SK-N-SH treated with all-trans-retinoic acid at 6 μM for 48 hours (cell line): ENCODE measurements at regions not wholly inside any gene's neighbourhood (a gene's known extent, or its start where the extent isn't known, plus 50 kb on each side); places are given as distances from the start of the nearest gene placed in this dataset.

Experiments used
- ATAC-seq: fragments of 200-7000 bp; cut with Tn5 transposase; 3 replicates; pipeline ENCODE4 v1.9.1; 2020; ENCODE audit warnings: mild to moderate bottlenecking, moderate library complexity
- ARNTL ChIP-seq: fragments of 450-650 bp; formaldehyde crosslinking; IDR thresholded peaks from 2 replicates; pipeline ENCODE4 v1.5.0; 2020; ENCODE audit warnings: low read depth, mild to moderate bottlenecking, moderate library complexity, borderline replicate concordance
- BACH2 ChIP-seq: fragments of 250-450 bp; sonication (Bioruptor Pico); IDR thresholded peaks from 2 replicates; pipeline ENCODE4 v1.9.0; 2021; ENCODE audit warnings: mild to moderate bottlenecking, borderline replicate concordance
- CREB5 ChIP-seq: fragments of 250-450 bp; sonication (Bioruptor Pico); IDR thresholded peaks from 2 replicates; pipeline ENCODE4 v1.5.1; 2020; ENCODE audit warnings: low read depth, mild to moderate bottlenecking, moderate library complexity
- CSDC2 ChIP-seq: fragments of 250-450 bp; sonication (Bioruptor Pico); IDR thresholded peaks from 2 replicates; pipeline ENCODE4 v1.5.0; 2020; ENCODE audit warnings: mild to moderate bottlenecking, moderate library complexity
- CSRNP3 ChIP-seq: fragments of 250-450 bp; sonication (Bioruptor Pico); IDR thresholded peaks from 2 replicates; pipeline ENCODE4 v1.5.1; 2021; ENCODE audit warnings: mild to moderate bottlenecking, moderate library complexity
- GLIS3 ChIP-seq: fragments of 250-450 bp; sonication (Bioruptor Pico); IDR thresholded peaks from 2 replicates; pipeline ENCODE4 v1.5.0; 2020; ENCODE audit warnings: mild to moderate bottlenecking, moderate library complexity
- ISL1 ChIP-seq: fragments of 250-450 bp; sonication (Bioruptor Pico); IDR thresholded peaks from 2 replicates; pipeline ENCODE4 v2.1.2; 2022; ENCODE audit warnings: mild to moderate bottlenecking, moderate library complexity
- OSR1 ChIP-seq: fragments of 250-450 bp; sonication (Bioruptor Pico); IDR thresholded peaks from 2 replicates; pipeline ENCODE4 v1.8.0; 2022; ENCODE audit warnings: moderate library complexity, mild to moderate bottlenecking, inconsistent platforms
- PATZ1 ChIP-seq: fragments of 250-450 bp; sonication (Bioruptor Pico); IDR thresholded peaks from 2 replicates; pipeline ENCODE4 v1.8.0; 2020; ENCODE audit warnings: mild to moderate bottlenecking, moderate library complexity, borderline replicate concordance
- POU6F1 ChIP-seq: fragments of 250-450 bp; sonication (Bioruptor Pico); IDR thresholded peaks from 2 replicates; pipeline ENCODE4 v1.8.0; 2021; ENCODE audit warnings: low read depth, mild to moderate bottlenecking, moderate library complexity, borderline replicate concordance
- PPARA ChIP-seq: fragments of 250-450 bp; sonication (Bioruptor Pico); IDR thresholded peaks from 2 replicates; pipeline ENCODE4 v1.5.0; 2020; ENCODE audit warnings: mild to moderate bottlenecking, borderline replicate concordance
- RARB ChIP-seq: fragments of 250-450 bp; sonication (Bioruptor Pico); IDR thresholded peaks from 2 replicates; pipeline ENCODE4 v1.8.0; 2021; ENCODE audit warnings: mild to moderate bottlenecking, moderate library complexity
- SNAI2 ChIP-seq: fragments of 250-450 bp; sonication (Bioruptor Pico); IDR thresholded peaks from 2 replicates; pipeline ENCODE4 v1.5.0; 2020; ENCODE audit warnings: mild to moderate bottlenecking, moderate library complexity
- TCF4 ChIP-seq: fragments of 250-450 bp; sonication (Bioruptor Pico); IDR thresholded peaks from 2 replicates; pipeline ENCODE4 v1.8.0; 2021; ENCODE audit warnings: mild to moderate bottlenecking, moderate library complexity, borderline replicate concordance
- TOX ChIP-seq: fragments of 250-450 bp; sonication (Bioruptor Pico); IDR thresholded peaks from 2 replicates; pipeline ENCODE4 v1.8.0; 2021; ENCODE audit warnings: mild to moderate bottlenecking, moderate library complexity, borderline replicate concordance
- ZFP3 ChIP-seq: fragments of 250-450 bp; sonication (Bioruptor Pico); IDR thresholded peaks from 2 replicates; pipeline ENCODE4 v1.5.0; 2020; ENCODE audit warnings: mild to moderate bottlenecking, moderate library complexity
- ZFP30 ChIP-seq: fragments of 450-650 bp; formaldehyde crosslinking; IDR thresholded peaks from 2 replicates; pipeline ENCODE4 v1.5.0; 2022; ENCODE audit warnings: mild to moderate bottlenecking, moderate library complexity
- ZNF565 ChIP-seq: fragments of 450-650 bp; formaldehyde crosslinking; conservative IDR thresholded peaks from 2 replicates; pipeline ENCODE4 v1.5.0; 2020; ENCODE audit warnings: low read depth, mild to moderate bottlenecking, moderate library complexity
- ZNF70 ChIP-seq: fragments of 450-650 bp; formaldehyde crosslinking; IDR thresholded peaks from 2 replicates; pipeline ENCODE4 v1.5.0; 2020; ENCODE audit warnings: mild to moderate bottlenecking, moderate library complexity
- ZNF8 ChIP-seq: fragments of 450-650 bp; formaldehyde crosslinking; IDR thresholded peaks from 2 replicates; pipeline ENCODE4 v1.5.0; 2020; ENCODE audit warnings: mild to moderate bottlenecking, moderate library complexity

- no peak for ATAC-seq
- TF ChIP-seq PATZ1 (CRISPR knock-in tag) (no peak), GLIS3 (CRISPR knock-in tag) (no peak), ZNF8 (CRISPR knock-in tag) (no peak), ZNF70 (CRISPR knock-in tag) (no peak), ZNF565 (CRISPR knock-in tag) (no peak), ZFP3 (CRISPR knock-in tag) (no peak), OSR1 (CRISPR knock-in tag) (no peak), PPARA (CRISPR knock-in tag) (no peak), TOX (CRISPR knock-in tag) (no peak), ZFP30 (no peak), CREB5 (no peak)
- TF ChIP-seq, all 23 proteins: peak for 0
Measured at GRCh38 chr20:52515877-52516276, 324.3 kb upstream of the ZFP64 start.

GRCh38 chr20:52500157-52500556 is 308.6 kb upstream of the ZFP64 start:
- ATAC-seq: no peak
- TF ChIP-seq ARNTL (no peak), ZNF565 (CRISPR knock-in tag) (no peak), SNAI2 (no peak)

- TF ChIP-seq ZFP30: no peak
- TF ChIP-seq ARNTL: no peak
- no peak for TF ChIP-seq CREB5
- TF ChIP-seq GLIS3 (CRISPR knock-in tag): no peak
- no peak for TF ChIP-seq TOX (CRISPR knock-in tag)
- TF ChIP-seq POU6F1 (CRISPR knock-in tag): no peak
- TF ChIP-seq CSDC2 (CRISPR knock-in tag): no peak
- TF ChIP-seq CSRNP3 (CRISPR knock-in tag): no peak
- no peak for TF ChIP-seq BACH2 (CRISPR knock-in tag)
- no peak for ATAC-seq
Measured at GRCh38 chr20:52497731-52498130, 306.2 kb upstream of the ZFP64 start.

- no peak for ATAC-seq
- TF ChIP-seq ZFP30 (no peak), TOX (CRISPR knock-in tag) (no peak), ISL1 (CRISPR knock-in tag) (no peak), ZNF8 (CRISPR knock-in tag) (no peak), CREB5 (no peak), BACH2 (CRISPR knock-in tag) (no peak), CSDC2 (CRISPR knock-in tag) (no peak), POU6F1 (CRISPR knock-in tag) (no peak), RARB (CRISPR knock-in tag) (no peak), TCF4 (CRISPR knock-in tag) (no peak), PPARA (CRISPR knock-in tag) (no peak)
- TF ChIP-seq, all 23 proteins: peak for 0
Measured at GRCh38 chr20:52496191-52496590, 304.6 kb upstream of the ZFP64 start.
